Smooth muscle cell (in vitro differentiated cells): ENCODE measurements at regions not wholly inside any gene's neighbourhood (a gene's known extent, or its start where the extent isn't known, plus 50 kb on each side); places are given as distances from the start of the nearest gene placed in this dataset.

Experiments used
- DNase-seq: peaks from one replicate; lab custom pipeline; 2025; ENCODE audit not compliant: unreplicated experiment; lab: John Stamatoyannopoulos, UW
- H2AFZ ChIP-seq: fragments of 200-600 bp; sonication (generic); 2 replicates; pipeline ENCODE4 v1.6.0; 2016; ENCODE audit warnings: antibody characterized with exemption, low read depth, mild to moderate bottlenecking
- H3F3A ChIP-seq: fragments of 200-600 bp; sonication (generic); 2 replicates; pipeline ENCODE4 v1.6.0; 2017; ENCODE audit warnings: antibody characterized with exemption, low read depth
- H3K27ac ChIP-seq: fragments of 200-600 bp; sonication (generic); 2 replicates; pipeline ENCODE4 v1.5.1; 2016; ENCODE audit warnings: low read depth, mild to moderate bottlenecking
- H3K27me3 ChIP-seq: fragments of 200-600 bp; sonication (generic); 2 replicates; pipeline ENCODE4 v1.6.1; 2016; ENCODE audit warnings: low read depth, mild to moderate bottlenecking
- H3K36me3 ChIP-seq: fragments of 200-600 bp; sonication (generic); 2 replicates; pipeline ENCODE4 v1.5.1; 2016; ENCODE audit warnings: low read depth
- H3K4me1 ChIP-seq: fragments of 200-600 bp; sonication (generic); 2 replicates; pipeline ENCODE4 v1.5.1; 2016; ENCODE audit warnings: low read depth
- H3K4me2 ChIP-seq: fragments of 200-600 bp; sonication (generic); 2 replicates; pipeline ENCODE4 v1.6.0; 2016; ENCODE audit warnings: mild to moderate bottlenecking
- H3K4me3 ChIP-seq: fragments of 200-600 bp; sonication (generic); 2 replicates; pipeline ENCODE4 v1.5.1; 2016; ENCODE audit warnings: mild to moderate bottlenecking
- H3K79me2 ChIP-seq: fragments of 200-600 bp; sonication (generic); 2 replicates; pipeline ENCODE4 v1.6.0; 2016; ENCODE audit warnings: low read depth, mild to moderate bottlenecking
- H3K9ac ChIP-seq: fragments of 200-600 bp; sonication (generic); 2 replicates; pipeline ENCODE4 v1.6.0; 2016; ENCODE audit warnings: low read depth
- H3K9me3 ChIP-seq: fragments of 200-600 bp; sonication (generic); replicated peaks from 2 replicates; pipeline ENCODE4 v1.5.1; 2016; ENCODE audit warnings: low read depth
- H4K20me1 ChIP-seq: fragments of 200-600 bp; sonication (generic); 2 replicates; pipeline ENCODE4 v1.6.0; 2016; ENCODE audit warnings: low read depth
- CTCF ChIP-seq: fragments of 200-600 bp; sonication (generic); IDR thresholded peaks from 2 replicates; pipeline ENCODE4 v1.5.1; 2017; ENCODE audit warnings: borderline replicate concordance, mild to moderate bottlenecking, antibody characterized with exemption; ENCODE audit not compliant: insufficient read depth, poor library complexity, severe bottlenecking
- WGBS: methylation state at CpG from one replicate; pipeline ENCODE4 v1.1.7; 2016; ENCODE audit warnings: low lambda C conversion rate; 5-methylcytosine and 5-hydroxymethylcytosine counted together

DNA sequence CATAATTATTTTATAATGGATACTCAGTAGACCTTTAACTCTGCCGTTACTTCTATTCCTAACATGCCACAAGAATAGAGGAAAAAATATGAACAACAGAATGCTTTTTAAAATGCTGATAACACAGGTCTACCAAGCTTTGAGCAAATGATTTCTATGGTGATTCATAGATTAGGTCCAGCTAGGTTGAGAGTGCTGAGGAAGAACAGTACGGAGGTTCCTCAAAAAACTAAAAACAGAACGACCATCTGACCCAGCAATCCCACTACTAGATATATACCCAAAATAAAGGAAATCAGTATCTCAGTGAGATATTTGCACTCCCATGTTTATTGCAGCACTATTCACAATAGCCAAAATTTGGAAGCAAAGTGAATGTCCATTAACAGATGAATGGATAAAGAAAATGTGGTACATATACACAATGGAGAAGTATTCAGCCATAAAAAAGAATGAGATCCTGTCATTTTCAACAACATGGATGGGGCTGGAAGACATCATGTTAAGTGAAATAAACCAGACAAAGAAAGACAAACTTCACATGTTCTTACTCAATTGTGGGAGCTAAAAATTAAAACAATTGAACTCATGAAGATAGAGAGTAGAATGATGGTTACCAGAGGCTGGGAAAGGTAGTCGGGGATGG is 111.6 kb upstream of the SERTAD2 start:
- Histone ChIP-seq H3K4me3 (no peak overlapping the region), H4K20me1 (no peaks in the 10 kb centered on the region), H3K79me2 (no peaks in the 10 kb centered on the region), H3K9me3 (no peaks in the 10 kb centered on the region), H3F3A (no peaks in the 10 kb centered on the region), H3K9ac (no peak overlapping the region), H3K4me1 (peaks cover 19% of the 10 kb centered on the region), H3K36me3 (no peaks in the 10 kb centered on the region), H3K27me3 (no peaks in the 10 kb centered on the region), H3K4me2 (no peak overlapping the region), H3K27ac (no peak overlapping the region), H2AFZ (no peak overlapping the region)
- no peak for DNase-seq
- TF ChIP-seq CTCF = no peak
- 93% methylated on average over 4 of the region's 4 CpGs for WGBS

GRCh38 chr2:64766841-64767669 is 113.3 kb upstream of the SERTAD2 start:
- H3K9me3 ChIP-seq = no peaks in the 10 kb centered on the region
- DNase-seq = no peak
- peak overlapping the region; percentile 70 for H2AFZ ChIP-seq
- H3K9ac ChIP-seq = peak overlapping the region; percentile 94
- TF ChIP-seq CTCF = no peak
- H3K79me2 ChIP-seq = no peaks in the 10 kb centered on the region
- 20% methylated on average over 13 of the region's 13 CpGs for WGBS
- peaks cover 23% of the 10 kb centered on the region for H3K4me1 ChIP-seq
- no peaks in the 10 kb centered on the region for H3F3A ChIP-seq
- peak overlapping the region; percentile 68 for H3K4me3 ChIP-seq
- H3K4me2 ChIP-seq = peak overlapping the region; percentile 87
- peak overlapping the region; percentile 94 for H3K27ac ChIP-seq
- no peaks in the 10 kb centered on the region for H4K20me1 ChIP-seq
- no peaks in the 10 kb centered on the region for H3K36me3 ChIP-seq
- no peaks in the 10 kb centered on the region for H3K27me3 ChIP-seq

GRCh38 chr2:64767670-64768468 is 114.2 kb upstream of the SERTAD2 start:
- Histone ChIP-seq H3K9ac (peak overlapping the region; percentile 94), H3K4me1 (peaks cover 23% of the 10 kb centered on the region), H3K4me3 (peak overlapping the region; percentile 68), H3K79me2 (no peaks in the 10 kb centered on the region), H3F3A (no peaks in the 10 kb centered on the region), H3K9me3 (no peaks in the 10 kb centered on the region), H3K27ac (peak overlapping the region; percentile 94), H3K4me2 (peak overlapping the region; percentile 87), H2AFZ (peak overlapping the region; percentile 86), H3K27me3 (no peaks in the 10 kb centered on the region), H3K36me3 (no peaks in the 10 kb centered on the region), H4K20me1 (no peaks in the 10 kb centered on the region)
- TF ChIP-seq CTCF = no peak
- peak; percentile 49 for DNase-seq
- WGBS = under 1% methylated on average over 55 of the region's 66 CpGs
